Activated CD4-positive, alpha-beta T cell treated with anti-CD3 and anti-CD28 coated beads, Interleukin-2, amount 50 U/mL, for 4 hours (primary cell): ENCODE measurements at regions not wholly inside any gene's neighbourhood (a gene's known extent, or its start where the extent isn't known, plus 50 kb on each side); places are given as distances from the start of the nearest gene placed in this dataset.

Experiments
- DNase-seq, 2 experiments: peaks; one replicate each; pipeline ENCODE4 v3.0.0-alpha.2; 2020

GRCh38 chr5:124692950-124693349, 53.5 kb downstream of the ZNF608 start:
- DNase-seq = no peak

GRCh38 chr5:124692324-124692723, 54.1 kb downstream of the ZNF608 start:
- no peak for DNase-seq

GRCh38 chr5:124689653-124690052, 56.8 kb downstream of the ZNF608 start:
- DNase-seq = no peak

GRCh38 chr5:124686239-124687004, 60.0 kb downstream of the ZNF608 start:
- DNase-seq = no peak

- DNase-seq = no peak
Measured at GRCh38 chr5:124685404-124685930, 61.0 kb downstream of the ZNF608 start.

DNA sequence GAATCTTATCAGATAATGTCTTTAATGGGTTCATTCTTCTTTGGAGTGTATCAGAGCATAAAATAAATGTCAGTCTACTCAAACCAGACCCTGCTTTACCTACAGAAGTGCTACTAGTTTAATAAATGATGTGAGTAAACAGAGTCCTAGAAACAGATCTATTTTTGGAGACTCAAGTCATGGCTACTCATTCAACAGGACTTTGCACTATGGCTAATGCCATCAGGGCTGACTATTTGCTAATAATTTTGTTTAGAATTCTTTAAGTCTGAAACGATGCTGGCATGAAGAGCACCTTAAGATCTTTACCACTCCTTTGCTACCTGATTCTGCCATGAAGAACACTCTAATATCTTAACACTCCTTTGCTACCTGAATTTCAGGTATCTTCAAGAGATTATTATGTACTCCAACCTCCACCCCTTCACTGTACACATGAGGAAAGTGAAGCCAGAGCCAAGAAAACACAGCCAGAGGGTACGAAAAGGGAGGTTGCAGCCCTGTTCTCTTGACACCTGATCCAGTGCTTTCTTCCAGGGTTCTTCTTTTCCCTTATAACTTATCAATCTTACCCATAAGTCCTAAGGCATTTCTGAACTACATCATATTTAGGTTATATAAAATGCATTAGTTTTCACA, 62.4 kb downstream of the ZNF608 start:
- DNase-seq = no peak

DNA sequence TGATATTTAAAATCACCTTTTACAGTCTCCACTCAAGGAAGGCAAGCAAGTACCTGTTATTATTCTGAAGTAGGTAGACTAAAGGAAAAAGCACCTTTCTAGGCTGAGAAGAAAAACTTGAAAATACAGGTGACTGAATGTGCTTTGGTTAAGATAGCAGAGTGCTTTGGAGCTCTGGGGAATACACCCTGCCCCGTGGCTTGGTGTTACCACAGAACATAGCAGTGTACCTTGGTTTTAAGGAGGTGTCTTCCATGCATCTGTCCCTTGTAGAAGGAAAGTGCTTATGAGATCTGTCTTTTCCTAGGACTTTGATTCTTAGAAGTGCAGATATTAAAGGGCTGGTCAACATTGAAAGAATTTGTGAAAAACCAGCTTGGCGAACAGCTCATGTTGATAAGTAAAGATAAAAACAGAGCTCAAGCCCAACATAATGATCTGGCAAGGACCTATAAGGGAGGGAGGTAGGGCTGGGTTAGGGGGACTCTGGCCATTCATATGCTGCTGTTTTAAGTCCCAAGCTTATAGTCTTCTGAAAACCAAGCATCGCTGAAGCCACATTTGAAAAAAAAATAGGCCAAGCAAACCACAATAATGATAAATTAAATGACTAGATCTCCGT, 66.8 kb downstream of the ZNF608 start:
- no peak for DNase-seq

- DNase-seq = no peak
Measured at GRCh38 chr5:124678922-124679519, 67.4 kb downstream of the ZNF608 start.

DNA sequence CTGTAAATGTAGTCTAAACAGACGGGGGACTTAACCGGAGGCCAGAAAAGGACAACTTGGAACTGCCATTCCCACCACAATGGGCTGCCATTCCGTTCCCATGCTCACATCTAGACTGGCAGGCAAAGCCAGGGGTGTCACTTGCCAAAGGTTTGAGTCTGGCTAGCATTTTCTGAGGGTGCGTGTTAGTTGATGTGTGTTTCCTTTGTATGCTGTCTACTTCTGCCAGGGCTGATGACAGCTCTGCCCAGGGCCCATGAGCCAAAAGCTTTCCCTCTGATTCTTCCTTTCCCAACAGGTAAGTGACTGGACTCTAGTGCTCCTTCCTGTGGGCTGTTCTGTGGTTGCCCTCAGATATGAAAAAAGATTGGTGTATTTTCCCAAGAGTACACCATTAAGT, 68.0 kb downstream of the ZNF608 start:
- DNase-seq = no peak

DNA sequence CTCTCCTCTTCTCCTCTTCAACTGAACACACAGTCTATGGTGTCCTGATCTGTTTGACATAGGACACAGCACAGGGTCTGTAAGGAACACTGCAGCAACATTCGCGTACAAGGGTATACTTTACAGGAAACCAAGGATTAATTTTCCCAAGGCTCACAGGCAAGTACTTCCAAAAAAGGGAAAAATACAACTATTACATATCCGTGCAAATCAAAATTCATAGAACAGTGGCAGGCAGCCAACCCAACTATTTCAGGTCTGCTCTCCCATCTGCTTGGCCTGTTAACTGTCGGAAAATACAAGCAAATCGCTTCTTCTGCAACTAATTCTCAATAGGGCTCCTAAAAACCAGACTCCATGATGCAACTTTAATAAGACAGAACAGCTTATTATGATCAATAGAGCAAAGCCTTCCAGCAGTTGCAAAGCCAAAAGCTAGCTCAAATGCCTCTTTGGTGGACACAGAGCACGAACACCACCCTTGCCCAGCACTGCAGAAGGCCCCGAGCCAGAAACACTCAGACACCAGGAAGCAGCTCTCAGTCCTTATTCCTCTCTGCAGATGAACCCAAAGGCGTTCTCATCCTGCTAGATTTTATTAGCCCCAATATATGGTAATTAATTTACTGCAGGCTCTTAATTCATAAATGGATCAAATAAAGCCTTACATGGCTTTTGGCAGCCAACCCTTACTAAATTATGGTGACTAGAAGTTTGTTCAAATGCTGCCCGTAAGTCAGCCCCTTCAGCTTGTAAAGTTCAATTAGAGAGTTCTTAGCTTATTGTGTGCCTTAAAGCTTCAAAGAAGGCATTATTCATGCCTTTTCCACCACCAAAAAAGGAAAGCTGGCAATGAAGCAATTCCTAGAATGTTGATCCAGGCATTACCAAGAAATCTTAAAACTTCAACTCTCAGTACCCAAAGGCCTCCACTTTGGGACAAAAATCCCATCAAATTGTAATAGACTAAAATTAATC, 68.8 kb downstream of the ZNF608 start:
- no peak for DNase-seq

DNA sequence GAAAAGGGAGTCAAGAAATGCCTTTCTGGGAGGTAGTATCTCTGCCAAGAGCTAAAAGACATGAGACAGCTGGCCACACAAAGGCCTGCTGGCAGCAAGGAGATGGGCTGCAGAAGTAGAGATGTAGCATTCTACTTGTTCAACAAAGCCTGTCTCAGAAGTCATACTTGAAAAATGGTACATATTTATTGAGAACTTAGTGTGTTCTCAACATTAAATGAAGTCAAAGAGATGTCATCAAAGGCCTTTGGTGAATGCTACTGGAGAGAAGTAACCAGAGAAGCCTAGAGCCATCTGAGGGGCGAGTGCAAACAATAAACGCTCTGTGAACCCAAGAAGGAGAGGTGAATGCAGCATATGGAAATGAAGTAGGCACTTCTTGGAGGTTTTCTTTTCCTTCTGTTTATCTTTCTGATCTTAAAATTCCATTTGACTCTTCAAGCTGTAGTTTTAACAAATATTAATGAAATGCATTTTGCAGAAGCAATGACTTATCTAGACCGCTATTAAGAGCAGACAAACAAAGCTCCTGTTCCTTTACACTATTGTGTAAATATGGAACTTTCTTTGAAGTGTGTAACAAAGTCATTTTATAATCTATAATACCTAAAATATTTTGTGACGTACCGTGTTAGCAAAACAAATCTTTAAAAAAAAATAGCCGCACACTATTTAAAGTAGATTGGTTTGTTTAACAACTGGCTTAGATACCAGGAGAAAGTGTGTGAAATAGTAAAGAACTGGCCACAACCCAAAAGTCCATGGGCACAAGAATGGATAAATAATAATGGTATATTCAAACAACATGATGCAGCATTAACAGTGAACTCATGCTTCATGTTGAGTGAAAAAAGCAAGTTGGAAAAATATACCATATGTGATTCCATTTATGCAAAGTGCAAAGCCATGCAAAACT, 70.2 kb downstream of the ZNF608 start:
- no peak for DNase-seq

DNA sequence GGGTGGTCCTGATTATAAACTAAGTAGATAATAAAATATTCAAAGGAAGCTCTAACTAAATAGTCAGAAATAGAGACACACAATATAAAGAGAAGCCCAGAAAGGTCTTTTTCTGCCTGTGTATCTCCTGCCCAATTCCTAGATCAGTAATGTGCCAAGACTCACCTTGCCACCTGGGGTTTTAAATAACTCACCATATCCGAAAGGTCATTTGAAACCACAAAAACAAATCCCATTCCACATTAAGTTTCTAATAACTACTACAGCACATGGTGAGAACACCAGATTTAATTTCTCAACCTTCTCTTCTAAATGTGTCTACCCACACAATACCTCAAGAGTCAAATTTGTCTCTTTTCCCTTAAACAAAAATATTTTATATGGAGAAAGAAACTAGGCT, 75.2 kb downstream of the ZNF608 start:
- DNase-seq = no peak

DNA sequence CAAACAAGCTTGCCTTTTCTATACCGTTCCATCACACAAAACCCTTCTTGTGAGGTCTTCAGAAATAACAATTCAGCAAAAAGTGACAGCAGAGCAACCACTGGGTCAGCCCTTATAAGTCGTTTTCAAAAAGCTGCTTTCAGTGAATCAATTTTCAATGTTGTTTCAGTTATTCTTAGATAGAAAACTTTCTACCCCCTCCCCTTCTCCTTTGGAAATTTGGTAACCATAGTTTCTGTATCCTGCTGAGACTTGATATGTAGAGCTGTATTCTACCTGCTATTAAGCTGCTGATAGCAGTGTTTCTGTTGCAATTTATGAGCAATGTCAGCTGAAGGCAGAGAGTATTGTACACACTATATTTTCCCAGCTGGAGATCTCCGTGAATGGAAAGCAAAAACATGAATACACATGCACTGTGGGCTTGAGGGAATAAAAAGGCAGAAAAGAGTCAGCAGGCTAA, 75.7 kb downstream of the ZNF608 start:
- DNase-seq = no peak

DNA sequence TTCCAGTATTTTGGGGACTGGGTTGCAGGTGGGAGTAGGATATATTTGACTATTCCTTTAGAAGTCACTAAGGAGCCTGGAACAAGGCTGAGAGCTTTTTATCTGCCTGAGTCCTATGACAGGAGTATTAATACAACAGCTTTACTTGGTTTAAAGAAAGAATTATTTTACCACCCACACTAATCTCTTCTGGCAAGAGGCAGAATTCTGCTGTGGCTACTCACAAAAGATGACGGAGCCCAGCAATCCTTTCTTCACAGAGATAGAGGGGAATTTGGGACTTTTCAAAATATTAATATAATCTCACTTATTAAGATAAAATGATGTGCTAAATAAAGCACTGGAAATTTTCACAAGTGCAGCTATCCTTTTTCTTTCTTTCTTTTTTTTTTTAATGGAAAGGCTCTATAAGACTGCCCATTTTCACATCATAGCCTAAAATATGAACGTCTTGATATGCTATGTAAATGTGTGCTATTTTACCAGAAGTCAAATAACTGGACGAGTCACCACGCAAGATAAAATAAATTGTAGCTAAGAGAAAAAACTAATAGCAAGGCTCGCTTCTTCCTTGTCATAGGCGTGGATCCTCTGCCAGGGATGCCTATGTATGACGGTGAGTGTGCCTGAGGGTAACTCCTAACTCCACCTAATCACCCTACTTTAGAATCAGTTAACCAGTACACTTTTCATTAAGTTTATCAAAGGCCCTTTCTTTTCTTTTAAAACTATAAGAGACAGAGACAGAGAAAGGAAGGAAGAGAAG, 76.3 kb downstream of the ZNF608 start:
- no peak for DNase-seq

DNA sequence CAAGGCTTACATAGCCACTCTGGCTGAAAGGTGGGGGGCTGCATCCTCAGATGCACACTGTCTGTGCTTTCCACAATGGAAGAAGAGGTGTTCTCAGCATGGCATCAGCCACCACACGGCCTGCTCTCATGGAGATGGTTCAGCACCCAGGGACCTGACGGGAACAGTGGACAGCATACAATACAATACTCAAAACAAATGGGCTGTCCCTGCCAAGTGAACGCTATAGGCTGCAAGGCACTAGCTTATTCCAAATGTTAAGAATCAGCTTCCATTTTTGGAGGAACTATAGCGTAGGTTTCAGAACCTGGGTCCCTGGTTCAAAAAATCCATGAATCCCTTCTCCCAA, 77.2 kb downstream of the ZNF608 start:
- DNase-seq = no peak

DNA sequence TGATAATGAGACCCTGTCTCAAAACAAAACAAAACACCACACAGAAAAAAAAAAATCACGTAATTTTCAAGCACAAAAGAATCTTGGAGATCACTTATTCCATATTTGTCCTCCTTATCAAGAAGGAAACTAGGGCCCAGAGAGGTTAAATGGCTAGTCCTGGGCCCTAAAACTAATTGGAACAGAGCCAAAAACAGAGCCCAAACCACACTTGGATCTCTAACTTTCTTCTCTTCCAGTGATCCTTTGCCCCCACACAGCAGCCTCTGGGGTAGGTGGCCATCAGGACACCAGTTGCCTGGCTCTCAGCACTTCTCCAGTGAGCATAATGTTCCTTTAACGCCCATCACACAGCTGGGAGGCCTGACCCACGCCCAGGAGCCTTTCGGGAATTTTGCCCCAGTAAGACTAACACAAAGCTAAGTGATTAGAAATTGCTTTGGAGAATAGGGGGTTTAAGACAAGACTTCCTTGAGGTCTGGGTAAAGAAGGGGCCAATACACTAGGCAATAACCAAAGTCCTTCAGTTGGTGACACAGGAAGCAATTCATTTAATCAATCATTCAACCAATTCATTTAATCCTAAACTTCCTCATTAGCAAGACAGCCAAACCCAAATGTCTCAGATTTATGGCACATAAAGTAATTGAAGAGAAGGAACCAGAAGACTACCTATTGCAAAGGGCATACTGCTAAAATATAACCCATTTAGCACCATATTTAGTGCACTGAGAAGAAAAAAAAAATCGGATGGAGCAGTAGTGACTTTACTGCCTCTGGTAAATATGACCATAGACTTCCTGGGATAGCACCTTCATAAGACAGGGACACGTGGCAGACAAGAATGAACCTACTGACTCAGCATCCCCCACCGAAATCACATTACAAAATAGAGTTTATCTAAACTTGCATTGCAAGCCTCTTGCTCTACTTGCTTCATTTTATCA, 77.8 kb downstream of the ZNF608 start:
- DNase-seq = no peak

DNA sequence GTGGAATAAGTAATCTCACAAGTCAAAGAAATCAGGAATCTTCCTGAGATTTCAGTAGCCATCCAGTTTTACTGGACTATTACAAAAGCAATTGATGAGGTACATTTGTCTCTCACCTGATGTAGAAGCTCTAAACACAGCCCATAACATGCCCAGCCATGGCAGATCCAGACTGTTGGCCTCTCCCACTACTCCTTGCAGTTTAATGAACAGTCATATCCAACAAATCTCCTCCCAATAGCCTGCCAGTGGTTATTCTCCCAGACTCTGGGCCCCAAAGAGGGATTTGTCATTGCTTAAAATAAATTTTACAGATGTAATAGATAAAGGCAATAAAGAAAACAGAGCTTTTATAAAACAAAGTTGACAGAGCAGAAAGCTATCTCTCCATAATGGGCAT, 80.8 kb downstream of the ZNF608 start:
- DNase-seq = no peak

DNA sequence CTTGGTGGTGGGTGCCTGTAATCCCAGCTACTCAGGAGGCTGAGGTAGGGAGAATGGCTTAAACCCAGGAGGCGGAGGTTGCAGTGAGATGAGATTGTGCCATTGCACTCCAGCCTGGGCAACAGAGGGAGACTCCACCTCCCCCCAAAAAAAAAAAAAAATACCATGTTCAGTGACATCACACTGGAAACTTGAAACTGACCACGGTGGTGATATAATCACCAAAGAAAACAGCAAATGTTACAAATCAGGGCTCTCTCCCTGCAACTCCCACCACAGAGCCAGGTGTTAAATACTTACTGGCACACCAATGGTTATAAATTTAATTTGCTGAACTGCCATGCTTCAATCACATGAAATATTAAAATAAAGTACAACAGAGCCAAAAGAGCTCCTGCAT, 81.4 kb downstream of the ZNF608 start:
- no peak for DNase-seq

DNA sequence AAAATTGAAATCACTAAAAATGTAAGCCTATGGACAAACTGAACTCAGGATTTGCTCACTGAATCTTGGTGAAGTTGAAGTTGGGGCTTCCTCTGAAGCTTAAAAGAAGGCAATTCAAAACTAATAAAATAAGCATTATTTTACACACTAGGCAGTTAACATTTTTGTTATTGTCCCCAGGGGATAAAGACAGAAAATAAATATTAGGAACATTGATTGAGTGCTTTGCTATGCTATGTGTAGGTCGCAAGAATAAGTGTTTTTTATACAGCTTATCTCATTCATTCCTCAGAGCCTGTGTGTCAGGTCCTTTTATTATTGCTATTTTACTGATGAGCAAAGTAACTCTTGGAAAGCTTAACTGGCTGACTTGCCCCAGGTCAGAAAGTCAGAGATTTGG, 82.2 kb downstream of the ZNF608 start:
- DNase-seq = no peak
